IPS-NIHi7 (cell line): ENCODE measurements at regions not wholly inside any gene's neighbourhood (a gene's known extent, or its start where the extent isn't known, plus 50 kb on each side); places are given as distances from the start of the nearest gene placed in this dataset.

Experiments
- DNase-seq: peaks from one replicate; pipeline ENCODE4 v3.0.0; 2012; ENCODE audit warnings: mixed read lengths; ENCODE audit errors: extremely low spot score

- DNase-seq, result no peak
These were observed 54.1 kb upstream of the NXPH1 start for GRCh38 chr7:8379264-8379663.

GRCh38 chr7:8380130-8380529 is 53.3 kb upstream of the NXPH1 start:
- no peak for DNase-seq

- no peak for DNase-seq
These were observed 51.2 kb upstream of the NXPH1 start for GRCh38 chr7:8382004-8382730.
